OCI-LY1 (cell line): ENCODE measurements at regions not wholly inside any gene's neighbourhood (a gene's known extent, or its start where the extent isn't known, plus 50 kb on each side); places are given as distances from the start of the nearest gene placed in this dataset.

Source experiments
- H2AFZ ChIP-seq: fragments of 200-600 bp; sonication (generic), shearing (Covaris generic); 2 replicates; pipeline ENCODE4 v1.6.0; 2014; ENCODE audit warnings: antibody characterized with exemption, mild to moderate bottlenecking, low read length
- H3F3A ChIP-seq: fragments of 200-600 bp; sonication (generic), shearing (Covaris generic); 2 replicates; pipeline ENCODE4 v1.6.0; 2014; ENCODE audit warnings: mild to moderate bottlenecking, antibody characterized with exemption, low read length, moderate library complexity; ENCODE audit not compliant: insufficient read depth
- H3K27ac ChIP-seq: fragments of 200-600 bp; sonication (generic); 2 replicates; pipeline ENCODE4 v1.5.1; 2014; ENCODE audit warnings: low read length, mixed run types, mild to moderate bottlenecking, low read depth; ENCODE audit not compliant: poor library complexity, severe bottlenecking
- H3K27me3 ChIP-seq: fragments of 200-600 bp; sonication (generic); 2 replicates; pipeline ENCODE4 v1.6.0; 2014; ENCODE audit warnings: antibody characterized with exemption, mild to moderate bottlenecking, low read length, moderate library complexity; ENCODE audit not compliant: insufficient read depth
- H3K36me3 ChIP-seq: fragments of 200-600 bp; sonication (generic); 2 replicates; pipeline ENCODE4 v1.6.1; 2014; ENCODE audit warnings: mild to moderate bottlenecking, antibody characterized with exemption, low read length, moderate library complexity, mixed read lengths; ENCODE audit not compliant: insufficient read depth
- H3K4me1 ChIP-seq: fragments of 200-600 bp; sonication (generic); 2 replicates; pipeline ENCODE4 v1.5.1; 2014; ENCODE audit warnings: mild to moderate bottlenecking, low read length, moderate library complexity; ENCODE audit not compliant: insufficient read depth, severe bottlenecking
- H3K4me2 ChIP-seq: fragments of 200-600 bp; sonication (generic), shearing (Covaris generic); 2 replicates; pipeline ENCODE4 v1.6.1; 2014; ENCODE audit warnings: low read length
- H3K4me3 ChIP-seq: fragments of 200-600 bp; sonication (generic); 2 replicates; pipeline ENCODE4 v1.5.1; 2014; ENCODE audit warnings: low read length, low read depth, mild to moderate bottlenecking, mixed read lengths; ENCODE audit not compliant: poor library complexity, severe bottlenecking
- H3K79me2 ChIP-seq: fragments of 200-600 bp; shearing (Covaris generic); 2 replicates; pipeline ENCODE4 v1.6.1; 2016; ENCODE audit warnings: mixed run types, low read length, mixed read lengths; ENCODE audit not compliant: insufficient read depth
- H3K9ac ChIP-seq: fragments of 200-600 bp; sonication (generic), shearing (Covaris generic); 2 replicates; pipeline ENCODE4 v1.6.1; 2014; ENCODE audit warnings: mild to moderate bottlenecking, low read length, mixed read lengths
- H3K9me2 ChIP-seq: fragments of 200-600 bp; sonication (generic), shearing (Covaris generic); 2 replicates; pipeline ENCODE4 v1.6.1; 2014; ENCODE audit warnings: low read depth, mild to moderate bottlenecking, low read length, mixed read lengths
- H3K9me3 ChIP-seq: fragments of 200-600 bp; shearing (Covaris generic); 2 replicates; pipeline ENCODE4 v1.6.1; 2014; ENCODE audit warnings: low read length, mixed read lengths
- H4K20me1 ChIP-seq: fragments of 200-600 bp; sonication (generic), shearing (Covaris generic); 2 replicates; pipeline ENCODE4 v1.6.0; 2016; ENCODE audit warnings: mild to moderate bottlenecking, low read length; ENCODE audit not compliant: insufficient read depth
- CTCF ChIP-seq: fragments of 200-600 bp; sonication (generic), shearing (Covaris generic); IDR thresholded peaks from 2 replicates; pipeline ENCODE4 v1.5.1; 2017; ENCODE audit warnings: mild to moderate bottlenecking, antibody characterized with exemption, low read length, moderate library complexity, mixed read lengths
- EZH2 ChIP-seq: fragments of 200-600 bp; sonication (generic), shearing (Covaris generic); IDR thresholded peaks from 2 replicates; pipeline ENCODE4 v1.8.0; 2017; ENCODE audit warnings: borderline replicate concordance, mixed run types, mild to moderate bottlenecking, antibody characterized with exemption, low read length, moderate library complexity, mixed read lengths

GRCh38 chr20:52313341-52313963 lies 121.9 kb upstream of the ZFP64 start:
- Histone ChIP-seq H3K9ac (no peak overlapping the region), H3K9me2 (no peaks in the 10 kb centered on the region), H2AFZ (no peak overlapping the region)

GRCh38 chr20:52312132-52312729 lies 120.7 kb upstream of the ZFP64 start:
- no peaks in the 10 kb centered on the region for H3K9me3 ChIP-seq
- H3K79me2 ChIP-seq = no peaks in the 10 kb centered on the region
- no peaks in the 10 kb centered on the region for H3K27me3 ChIP-seq
- H3K9me2 ChIP-seq = no peaks in the 10 kb centered on the region
- H3K36me3 ChIP-seq = no peaks in the 10 kb centered on the region
- no peaks in the 10 kb centered on the region for H3F3A ChIP-seq
- no peak overlapping the region for H3K27ac ChIP-seq
- H2AFZ ChIP-seq = no peak overlapping the region
- H4K20me1 ChIP-seq = no peaks in the 10 kb centered on the region
- H3K9ac ChIP-seq = no peak overlapping the region
- TF ChIP-seq EZH2 = no peak
- peak; percentile 80 for TF ChIP-seq CTCF
- no peak overlapping the region for H3K4me2 ChIP-seq
- H3K4me1 ChIP-seq = no peaks in the 10 kb centered on the region
- no peak overlapping the region for H3K4me3 ChIP-seq

More at GRCh38 chr20:52313341-52313963, 121.9 kb upstream of the ZFP64 start:
- Histone ChIP-seq H3F3A (no peaks in the 10 kb centered on the region), H3K4me3 (no peak overlapping the region), H4K20me1 (no peaks in the 10 kb centered on the region), H3K79me2 (no peaks in the 10 kb centered on the region), H3K9me3 (no peaks in the 10 kb centered on the region), H3K4me1 (no peaks in the 10 kb centered on the region), H3K4me2 (no peak overlapping the region), H3K27me3 (no peaks in the 10 kb centered on the region), H3K27ac (no peak overlapping the region), H3K36me3 (no peaks in the 10 kb centered on the region)
- TF ChIP-seq CTCF = no peak
- TF ChIP-seq EZH2 = no peak

GRCh38 chr20:52311209-52311794 lies 119.7 kb upstream of the ZFP64 start:
- no peak overlapping the region for H3K4me3 ChIP-seq
- no peak overlapping the region for H3K27ac ChIP-seq
- no peaks in the 10 kb centered on the region for H3K9me2 ChIP-seq
- no peaks in the 10 kb centered on the region for H3K27me3 ChIP-seq
- H4K20me1 ChIP-seq = no peaks in the 10 kb centered on the region
- no peaks in the 10 kb centered on the region for H3K79me2 ChIP-seq
- no peak overlapping the region for H2AFZ ChIP-seq
- no peak overlapping the region for H3K4me2 ChIP-seq
- H3K36me3 ChIP-seq = no peaks in the 10 kb centered on the region
- H3K4me1 ChIP-seq = no peaks in the 10 kb centered on the region
- H3K9ac ChIP-seq = no peak overlapping the region
- no peaks in the 10 kb centered on the region for H3K9me3 ChIP-seq
- TF ChIP-seq CTCF = no peak
- no peak for TF ChIP-seq EZH2
- no peaks in the 10 kb centered on the region for H3F3A ChIP-seq
